ENCODE measurements at regions not wholly inside any gene's neighbourhood (a gene's known extent, or its start where the extent isn't known, plus 50 kb on each side); places are given as distances from the start of the nearest gene placed in this dataset.
"Not testable (repeated sequence)": the region's sequence is repeated elsewhere in the genome, so short reads cannot be mapped to it uniquely, and the experiment has no call there.

GRCh38 chr15:84152381-84152979 lies 83.1 kb upstream of the GOLGA6L4 start:
- not testable (repeated sequence) for DNase-seq (ENCODE audit: low read depth in 2 of 2)

- DNase-seq (ENCODE audit: low read depth in 2 of 2): not testable (repeated sequence)
Observed at GRCh38 chr15:84153655-84154140, 81.9 kb upstream of the GOLGA6L4 start.

DNA sequence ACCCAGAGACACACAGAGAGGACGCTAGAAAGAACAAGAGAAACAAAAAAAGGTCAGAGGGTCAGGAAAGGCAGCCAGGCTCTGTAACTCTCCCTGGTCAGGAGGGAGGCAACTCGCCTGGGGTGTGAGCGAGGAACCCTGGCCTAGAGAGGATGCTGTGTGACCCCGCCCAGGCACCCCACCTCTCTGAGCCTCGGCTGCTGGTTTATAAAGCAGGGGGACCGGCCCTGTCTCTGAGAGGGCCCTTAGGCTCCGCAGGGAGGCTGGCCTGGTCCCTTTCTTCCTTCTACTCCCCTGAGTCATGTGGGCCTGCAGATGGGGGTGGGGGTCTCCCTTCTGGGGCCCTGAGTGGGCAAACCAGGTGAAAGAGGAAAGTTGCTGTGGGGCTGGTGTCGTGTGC lies 81.3 kb upstream of the GOLGA6L4 start:
- not testable (repeated sequence) for DNase-seq (ENCODE audit: low read depth in 2 of 2)

- not testable (repeated sequence) for DNase-seq (ENCODE audit: low read depth in 2 of 2)
Observed at GRCh38 chr15:84154787-84155186, 80.8 kb upstream of the GOLGA6L4 start.

GRCh38 chr15:84155792-84156587 lies 79.6 kb upstream of the GOLGA6L4 start:
- not testable (repeated sequence) for DNase-seq (ENCODE audit: low read depth in 2 of 2)

DNA sequence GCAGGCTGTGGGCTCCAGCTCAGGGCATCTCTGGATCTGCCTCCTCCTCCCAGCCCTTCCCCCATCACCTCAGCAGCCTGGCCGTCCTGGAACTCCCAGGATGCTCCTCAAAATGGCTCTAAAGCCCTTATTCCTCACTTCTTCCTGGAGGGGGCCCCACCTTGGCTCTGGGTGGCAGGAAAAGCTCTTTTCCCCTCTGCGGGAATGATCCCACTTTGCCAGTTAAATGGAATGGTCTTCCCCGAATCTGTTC lies 79.1 kb upstream of the GOLGA6L4 start:
- DNase-seq (ENCODE audit: low read depth in 2 of 2): not testable (repeated sequence)

- not testable (repeated sequence) for DNase-seq (ENCODE audit: low read depth in 2 of 2)
Observed at GRCh38 chr15:84157056-84157632, 78.4 kb upstream of the GOLGA6L4 start.

- DNase-seq (ENCODE audit: low read depth in 2 of 2): not testable (repeated sequence)
Observed at GRCh38 chr15:84157857-84158256, 77.7 kb upstream of the GOLGA6L4 start.

DNA sequence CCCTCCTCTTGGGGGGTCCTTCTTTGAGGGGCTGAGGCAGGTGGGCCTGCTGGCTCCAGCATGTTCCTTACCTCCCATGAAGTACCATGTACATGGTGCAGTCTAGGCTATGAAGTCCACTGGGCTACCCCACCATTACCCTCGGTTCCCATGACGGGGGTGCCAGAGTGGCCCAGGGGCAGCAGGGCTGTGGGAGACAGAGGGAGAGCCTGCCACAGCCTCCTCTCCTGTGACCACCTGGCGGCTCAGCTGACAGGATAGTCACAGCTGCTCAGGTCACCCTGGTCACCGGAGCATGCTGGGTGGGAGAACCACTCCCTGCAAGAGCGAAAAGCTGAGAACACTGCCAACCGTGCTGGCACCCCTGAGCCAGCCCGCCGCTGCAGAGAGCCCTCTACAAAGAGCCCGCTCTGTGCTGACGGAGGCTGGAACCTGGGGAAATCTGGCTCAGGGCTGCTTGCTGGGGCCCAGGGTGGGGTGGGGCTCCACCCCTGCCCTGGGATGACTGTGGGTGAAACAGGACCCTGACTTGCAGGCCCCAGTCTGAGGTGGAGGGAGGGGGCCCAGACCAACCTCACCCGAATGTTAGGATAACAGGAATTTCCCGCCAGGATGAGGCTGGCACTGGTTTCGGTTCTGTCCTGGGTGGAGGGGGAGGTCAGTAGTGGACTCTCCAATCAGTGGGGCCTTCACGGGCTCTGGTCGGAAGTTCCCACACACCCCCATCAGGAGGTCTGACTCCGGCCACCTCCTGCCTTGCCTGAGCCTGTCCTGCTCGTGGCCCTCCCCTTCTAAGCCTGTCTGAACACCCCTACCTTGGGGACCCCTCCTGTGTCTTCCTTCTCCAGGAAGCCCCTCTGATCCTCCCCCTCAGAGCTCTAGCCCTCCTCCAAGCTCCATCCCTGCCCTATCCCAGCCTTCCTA lies 76.0 kb upstream of the GOLGA6L4 start:
- not testable (repeated sequence) for DNase-seq (ENCODE audit: low read depth in 2 of 2)

- DNase-seq (ENCODE audit: low read depth in 2 of 2): not testable (repeated sequence)
Observed at GRCh38 chr15:84164423-84165292, 70.9 kb upstream of the GOLGA6L4 start.

DNA sequence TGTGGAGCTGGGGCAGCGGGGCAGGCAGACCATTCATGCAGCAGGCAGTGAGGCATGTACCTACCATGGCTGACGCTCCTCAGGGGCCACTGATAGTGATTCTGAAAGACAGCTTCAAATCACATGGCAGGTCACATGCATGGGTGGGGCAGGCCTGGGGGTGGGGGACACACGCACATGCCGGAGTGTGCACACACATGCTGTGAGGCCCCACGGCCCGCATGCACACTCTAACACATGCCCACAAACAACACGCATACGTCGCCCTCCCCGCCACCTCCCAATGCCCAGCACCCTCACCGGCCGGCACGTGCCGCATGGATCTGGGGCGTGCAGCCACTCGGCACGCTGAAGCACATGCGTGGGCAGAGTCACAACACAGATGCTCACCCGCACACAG lies 65.5 kb upstream of the GOLGA6L4 start:
- DNase-seq (ENCODE audit: low read depth in 2 of 2): not testable (repeated sequence)

GRCh38 chr15:84173231-84173610 lies 62.4 kb upstream of the GOLGA6L4 start:
- not testable (repeated sequence) for DNase-seq (ENCODE audit: low read depth in 2 of 2)
